OCI-LY7 (cell line): ENCODE measurements at regions not wholly inside any gene's neighbourhood (a gene's known extent, or its start where the extent isn't known, plus 50 kb on each side); places are given as distances from the start of the nearest gene placed in this dataset.

Source experiments
- BruUV-seq: library from RNA; stranded (reverse); fragments of 400-500 nt; replicated peaks from 2 replicates; lab custom pipeline; 2021; lab: Mats Ljungman, UMichigan
- CTCF ChIA-PET: fragments of 300-600 bp; sonication (Branson Sonifier 250); formaldehyde crosslinking; loops from one replicate; lab custom pipeline; 2022; ENCODE audit warnings: antibody characterized with exemption; ENCODE audit not compliant: unreplicated experiment; lab: Charles Lee
- POLR2A ChIA-PET: fragments of 300-600 bp; sonication (Branson Sonifier 250); formaldehyde crosslinking; loops from one replicate; lab custom pipeline; 2022; ENCODE audit warnings: antibody characterized with exemption; lab: Charles Lee
- DNase-seq: peaks from one replicate; pipeline ENCODE4 v3.0.0-alpha.2; 2015; ENCODE audit warnings: low spot score
- H2AFZ ChIP-seq: fragments of 200-600 bp; sonication (generic), shearing (Covaris generic); 2 replicates; pipeline ENCODE4 v1.6.1; 2014; ENCODE audit warnings: mild to moderate bottlenecking, antibody characterized with exemption, low read length, moderate library complexity
- H3K27ac ChIP-seq: fragments of 200-600 bp; sonication (generic); 2 replicates; pipeline ENCODE4 v1.5.1; 2014; ENCODE audit warnings: mixed run types, low read depth, mild to moderate bottlenecking, moderate library complexity, low read length, inconsistent platforms; ENCODE audit not compliant: poor library complexity, severe bottlenecking
- H3K36me3 ChIP-seq: fragments of 200-600 bp; sonication (generic); 2 replicates; pipeline ENCODE4 v1.6.1; 2014; ENCODE audit warnings: mild to moderate bottlenecking, antibody characterized with exemption, low read length, moderate library complexity, mixed read lengths; ENCODE audit not compliant: insufficient read depth
- H3K4me1 ChIP-seq: fragments of 200-600 bp; sonication (generic); 2 replicates; pipeline ENCODE4 v1.5.1; 2014; ENCODE audit warnings: mild to moderate bottlenecking, low read length; ENCODE audit not compliant: insufficient read depth, poor library complexity, severe bottlenecking
- H3K4me2 ChIP-seq: fragments of 200-600 bp; sonication (generic); 2 replicates; pipeline ENCODE4 v1.6.1; 2014; ENCODE audit warnings: mild to moderate bottlenecking, low read length
- H3K4me3 ChIP-seq: fragments of 200-600 bp; sonication (generic); 2 replicates; pipeline ENCODE4 v1.5.1; 2014; ENCODE audit warnings: mild to moderate bottlenecking, low read depth, low read length; ENCODE audit not compliant: poor library complexity, severe bottlenecking
- H3K79me2 ChIP-seq: fragments of 200-600 bp; sonication (generic); 2 replicates; pipeline ENCODE4 v1.6.1; 2016; ENCODE audit warnings: low read depth, mild to moderate bottlenecking, low read length, moderate library complexity, mixed read lengths; ENCODE audit not compliant: insufficient read depth
- H3K9me2 ChIP-seq: fragments of 200-600 bp; sonication (generic); 2 replicates; pipeline ENCODE4 v1.6.1; 2016; ENCODE audit warnings: mild to moderate bottlenecking, low read length, mixed read lengths; ENCODE audit not compliant: insufficient read depth
- H3K9me3 ChIP-seq: fragments of 200-600 bp; sonication (generic); 2 replicates; pipeline ENCODE4 v1.6.1; 2014; ENCODE audit warnings: mild to moderate bottlenecking, mixed run types, low read length, mixed read lengths
- H4K20me1 ChIP-seq: fragments of 200-600 bp; sonication (generic); 2 replicates; pipeline ENCODE4 v1.6.1; 2014; ENCODE audit warnings: mild to moderate bottlenecking, antibody characterized with exemption, low read length, moderate library complexity, mixed read lengths; ENCODE audit not compliant: insufficient read depth
- CTCF ChIP-seq: fragments of 200-600 bp; sonication (generic); conservative IDR thresholded peaks from 2 replicates; pipeline ENCODE4 v1.5.1; 2014; ENCODE audit warnings: mild to moderate bottlenecking, antibody characterized with exemption, low read length, moderate library complexity, mixed read lengths
- EZH2phosphoT487 ChIP-seq: fragments of 200-600 bp; sonication (generic); IDR thresholded peaks from 2 replicates; pipeline ENCODE4 v1.6.1; 2018; ENCODE audit warnings: low read depth, borderline replicate concordance, mild to moderate bottlenecking, mixed run types, antibody characterized with exemption, low read length, moderate library complexity, mixed read lengths
- intact Hi-C: fragments of 100-400 bp; cut with micrococcal nuclease; formaldehyde crosslinking; loops from one replicate; pipeline ENCODE4 v1.10.0; 2022; ENCODE audit not compliant: unreplicated experiment

GRCh38 chr20:41927655-41928054 is 309.5 kb upstream of the CHD6 start:
- CTCF ChIA-PET, result no interaction called here
- no TSS peak for BruUV-seq

GRCh38 chr20:41927189-41927588 is 309.0 kb upstream of the CHD6 start:
- Histone ChIP-seq H3K4me3 (no peak overlapping the region), H3K36me3 (no peaks in the 10 kb centered on the region), H3K27ac (no peak overlapping the region), H3K4me1 (no peaks in the 10 kb centered on the region), H3K9me3 (no peaks in the 10 kb centered on the region), H2AFZ (no peak overlapping the region), H4K20me1 (no peaks in the 10 kb centered on the region), H3K4me2 (no peak overlapping the region), H3K9me2 (no peaks in the 10 kb centered on the region), H3K79me2 (no peaks in the 10 kb centered on the region)
- no TSS peak for BruUV-seq
- TF ChIP-seq CTCF (no peak), EZH2phosphoT487 (no peak)
- intact Hi-C loops, result no loop called here
- CTCF ChIA-PET, result no interaction called here
- POLR2A ChIA-PET, result no interaction called here
- no peak for DNase-seq

More at GRCh38 chr20:41927655-41928054, 309.5 kb upstream of the CHD6 start:
- Histone ChIP-seq H2AFZ (no peak overlapping the region), H3K79me2 (no peaks in the 10 kb centered on the region), H3K4me3 (no peak overlapping the region), H3K4me2 (no peak overlapping the region), H4K20me1 (no peaks in the 10 kb centered on the region), H3K9me3 (no peaks in the 10 kb centered on the region), H3K4me1 (no peaks in the 10 kb centered on the region), H3K36me3 (no peaks in the 10 kb centered on the region), H3K9me2 (no peaks in the 10 kb centered on the region), H3K27ac (no peak overlapping the region)
- DNase-seq, result no peak
- POLR2A ChIA-PET, result interaction anchor here (1.1 kb wide), 1 partner anchor 14 kb away, joined by 4 read pairs; no protein-coding TSS in a partner anchor
- no peak for TF ChIP-seq CTCF
- no peak for TF ChIP-seq EZH2phosphoT487
- intact Hi-C loops, result no loop called here

- no peaks in the 10 kb centered on the region for H3K9me2 ChIP-seq
- no peak overlapping the region for H2AFZ ChIP-seq
- H3K36me3 ChIP-seq, result no peaks in the 10 kb centered on the region
- CTCF ChIA-PET, result no interaction called here
- no peaks in the 10 kb centered on the region for H3K4me1 ChIP-seq
- TF ChIP-seq CTCF (no peak), EZH2phosphoT487 (no peak)
- H3K79me2 ChIP-seq, result no peaks in the 10 kb centered on the region
- no TSS peak for BruUV-seq
- intact Hi-C loops, result no loop called here
- no peak overlapping the region for H3K4me2 ChIP-seq
- no peak for DNase-seq
- H3K27ac ChIP-seq, result no peak overlapping the region
- no peak overlapping the region for H3K4me3 ChIP-seq
- no peaks in the 10 kb centered on the region for H3K9me3 ChIP-seq
- POLR2A ChIA-PET, result no interaction called here
- no peaks in the 10 kb centered on the region for H4K20me1 ChIP-seq
Measured at GRCh38 chr20:41925476-41925875, 307.3 kb upstream of the CHD6 start.
